GM12874 (cell line): ENCODE measurements at regions not wholly inside any gene's neighbourhood (a gene's known extent, or its start where the extent isn't known, plus 50 kb on each side); places are given as distances from the start of the nearest gene placed in this dataset.

Experiments used
- TF ChIP-seq, protein P1 (sequence below): IDR thresholded peaks from 2 replicates; pipeline ENCODE4 v1.5.1; 2011; ENCODE audit warnings: low read depth, mild to moderate bottlenecking, control low read depth, low read length, moderate library complexity; ENCODE audit not compliant: insufficient read depth

DNA sequence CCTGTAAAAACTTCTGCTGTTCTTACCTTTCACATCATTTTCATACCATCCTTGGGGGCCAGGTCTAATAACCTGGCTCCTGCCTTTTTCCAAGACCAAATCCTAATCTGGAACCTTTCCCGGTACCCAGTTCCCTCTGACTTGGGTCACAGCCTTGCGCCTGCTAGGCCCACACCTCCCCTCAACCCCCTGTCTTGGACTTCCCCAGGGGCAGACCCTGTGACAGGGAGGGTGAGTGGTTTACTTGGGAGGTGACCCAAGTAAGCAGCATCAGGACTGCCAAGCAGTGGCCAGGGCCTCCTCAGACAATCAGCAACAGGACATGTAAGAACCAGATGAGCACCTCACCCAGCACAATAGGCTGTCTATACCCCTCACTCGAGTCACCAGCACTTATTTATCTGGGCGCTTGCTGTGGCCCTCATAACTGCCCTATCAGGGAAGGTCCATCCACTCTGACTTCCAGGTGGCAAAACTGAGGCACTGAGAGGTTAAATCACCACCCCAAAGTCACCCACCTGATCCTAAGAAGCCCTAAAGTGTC lies 124.7 kb downstream of the MATN1 start:
- TF ChIP-seq, protein P1, sequence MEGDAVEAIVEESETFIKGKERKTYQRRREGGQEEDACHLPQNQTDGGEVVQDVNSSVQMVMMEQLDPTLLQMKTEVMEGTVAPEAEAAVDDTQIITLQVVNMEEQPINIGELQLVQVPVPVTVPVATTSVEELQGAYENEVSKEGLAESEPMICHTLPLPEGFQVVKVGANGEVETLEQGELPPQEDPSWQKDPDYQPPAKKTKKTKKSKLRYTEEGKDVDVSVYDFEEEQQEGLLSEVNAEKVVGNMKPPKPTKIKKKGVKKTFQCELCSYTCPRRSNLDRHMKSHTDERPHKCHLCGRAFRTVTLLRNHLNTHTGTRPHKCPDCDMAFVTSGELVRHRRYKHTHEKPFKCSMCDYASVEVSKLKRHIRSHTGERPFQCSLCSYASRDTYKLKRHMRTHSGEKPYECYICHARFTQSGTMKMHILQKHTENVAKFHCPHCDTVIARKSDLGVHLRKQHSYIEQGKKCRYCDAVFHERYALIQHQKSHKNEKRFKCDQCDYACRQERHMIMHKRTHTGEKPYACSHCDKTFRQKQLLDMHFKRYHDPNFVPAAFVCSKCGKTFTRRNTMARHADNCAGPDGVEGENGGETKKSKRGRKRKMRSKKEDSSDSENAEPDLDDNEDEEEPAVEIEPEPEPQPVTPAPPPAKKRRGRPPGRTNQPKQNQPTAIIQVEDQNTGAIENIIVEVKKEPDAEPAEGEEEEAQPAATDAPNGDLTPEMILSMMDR: no peak

DNA sequence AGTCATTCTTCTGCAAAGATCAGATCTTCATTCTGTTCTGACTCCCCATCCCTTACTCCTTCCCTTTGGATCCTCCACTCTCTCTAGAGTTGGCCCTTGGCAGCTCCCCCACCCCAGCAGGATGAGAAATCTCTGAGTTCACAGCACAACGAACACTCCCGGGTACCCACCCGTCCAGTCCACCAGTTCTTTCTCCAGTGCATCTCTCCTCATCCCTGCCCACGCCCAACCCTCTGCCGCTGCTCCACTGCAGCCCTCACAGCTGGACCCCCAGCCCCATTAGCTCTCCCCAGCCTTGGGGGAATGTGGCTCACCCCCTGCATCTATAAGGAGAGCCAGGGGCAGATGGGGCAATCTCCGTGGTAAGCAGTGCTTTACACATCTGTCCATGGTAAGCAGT lies 125.7 kb downstream of the MATN1 start:
- TF ChIP-seq, protein P1: no peak

DNA sequence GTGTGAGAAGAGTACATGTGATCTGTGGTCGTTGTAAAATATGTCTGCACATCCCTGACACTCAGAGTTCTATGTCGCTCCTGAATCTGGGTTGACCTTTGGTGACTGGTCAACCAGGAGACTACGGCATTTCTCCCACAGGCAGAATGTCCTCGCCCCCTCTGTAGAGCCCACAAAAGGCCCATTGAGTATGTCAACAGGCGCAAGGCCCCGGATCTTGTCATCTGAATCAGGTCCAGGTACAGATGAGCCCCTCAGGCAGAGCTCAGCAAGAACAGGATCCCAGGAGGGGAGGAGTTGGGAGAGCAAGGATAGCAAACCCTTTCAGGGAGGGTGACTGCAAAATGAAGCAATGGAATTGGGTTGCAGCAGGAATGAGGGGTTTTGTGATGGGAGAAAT lies 126.5 kb downstream of the MATN1 start:
- TF ChIP-seq, protein P1: no peak

DNA sequence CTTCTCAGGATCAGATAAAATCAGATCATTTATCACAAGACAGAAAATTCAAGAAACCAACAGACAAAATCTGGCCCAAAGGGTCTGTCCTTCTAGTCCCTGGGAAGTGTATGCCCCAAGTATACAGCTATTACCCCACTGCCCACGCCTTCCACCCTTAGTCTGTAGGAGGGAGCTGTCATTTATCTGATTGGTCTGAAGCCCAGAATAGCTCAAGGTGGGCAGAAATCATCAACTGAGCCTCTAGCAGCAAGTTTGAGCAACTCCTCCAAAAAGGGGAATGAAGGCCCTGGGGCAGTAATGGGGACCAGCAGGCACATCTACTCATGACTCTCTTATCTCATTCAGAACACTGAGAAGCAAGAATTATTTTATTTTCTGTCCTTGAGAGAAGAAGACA lies 126.9 kb downstream of the MATN1 start:
- TF ChIP-seq, protein P1: no peak

DNA sequence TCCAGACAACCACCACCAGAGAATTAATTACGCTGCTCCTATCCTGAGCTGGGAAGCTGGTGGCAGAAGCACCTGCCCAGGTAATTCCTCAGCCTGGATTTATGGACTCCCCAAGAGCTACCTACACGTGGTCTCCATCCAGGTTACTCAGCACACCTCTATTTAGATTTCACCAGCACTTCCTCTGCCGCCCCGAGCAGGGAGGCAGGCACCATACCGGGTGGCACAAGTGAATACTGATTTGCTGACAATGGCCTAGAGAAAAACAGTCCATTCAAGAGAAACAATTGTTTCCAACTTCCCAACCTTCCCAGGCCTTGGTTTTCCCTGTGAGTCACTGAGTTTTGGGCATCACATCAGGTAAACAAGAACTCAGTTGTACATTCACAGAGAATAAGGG lies 134.3 kb downstream of the MATN1 start:
- TF ChIP-seq, protein P1: no peak

DNA sequence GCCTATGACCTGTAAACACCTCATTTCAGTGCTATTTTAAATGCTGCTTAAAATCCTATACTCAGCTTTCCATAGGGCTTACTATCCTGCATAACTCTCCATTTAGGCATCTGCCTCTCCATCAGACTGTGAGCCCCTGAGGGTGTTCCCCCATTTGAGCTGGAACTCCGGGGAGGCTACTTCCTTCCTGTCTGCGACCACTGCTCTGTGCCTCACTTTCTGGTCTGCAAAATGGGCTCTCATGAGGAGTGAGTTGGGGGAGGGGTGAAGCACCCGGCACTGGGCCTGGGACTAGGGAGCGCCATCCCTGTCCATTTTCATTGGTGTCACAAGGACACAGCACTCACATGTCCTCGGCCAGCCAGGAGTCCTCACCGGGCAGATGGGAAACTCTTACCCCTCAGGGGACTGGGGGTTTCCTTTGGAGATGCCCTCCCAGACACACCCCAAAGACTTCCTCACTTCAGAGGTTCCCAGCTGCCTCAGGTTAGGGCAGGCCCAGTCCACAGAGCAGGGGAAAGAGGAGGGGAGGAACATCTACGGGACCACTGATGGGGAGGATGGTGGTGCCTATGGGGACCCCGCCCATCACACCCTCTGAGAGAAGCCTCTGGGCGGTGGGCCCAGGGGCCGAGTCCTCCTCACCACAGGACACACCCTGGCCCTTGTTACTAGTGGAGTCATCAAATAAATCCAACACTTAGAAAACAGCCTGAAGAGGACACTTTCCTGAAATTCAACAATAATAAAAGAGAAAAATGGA lies 134.9 kb downstream of the MATN1 start:
- TF ChIP-seq, protein P1: no peak

DNA sequence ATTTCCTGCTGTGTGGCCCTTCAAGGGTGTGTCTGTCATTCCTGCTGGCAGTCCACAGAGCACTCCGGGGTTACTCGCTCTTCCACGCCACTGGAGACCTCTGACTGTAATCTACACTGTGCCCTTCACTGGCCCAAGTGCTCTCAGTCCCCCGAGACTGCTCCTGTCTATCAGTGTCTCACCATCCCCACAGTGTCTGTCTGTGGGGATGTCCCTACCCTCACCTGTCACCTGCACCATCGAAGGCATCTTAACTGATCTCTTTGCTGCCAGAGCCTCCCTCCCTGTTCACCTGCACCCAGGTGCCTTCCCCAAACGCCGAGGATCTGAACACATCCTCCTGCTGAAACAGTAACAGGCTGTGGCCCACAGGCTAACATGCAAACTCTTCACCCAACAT lies 136.7 kb downstream of the MATN1 start:
- TF ChIP-seq, protein P1: no peak
